Esophagus squamous epithelium (tissue), 5 donors: ENCODE measurements at regions not wholly inside any gene's neighbourhood (a gene's known extent, or its start where the extent isn't known, plus 50 kb on each side); places are given as distances from the start of the nearest gene placed in this dataset.
"Not testable (repeated sequence)": the region's sequence is repeated elsewhere in the genome, so short reads cannot be mapped to it uniquely, and the experiment has no call there.

Experiments used
- DNase-seq: peaks from one replicate; lab custom pipeline; 2025; lab: John Stamatoyannopoulos, UW
- H3K27ac ChIP-seq, 4 donors: fragments of 200-600 bp; sonication (generic); one replicate each; pipeline ENCODE4 v1.5.1; 2016 to 2019; ENCODE audit warnings: mild to moderate bottlenecking in 1 of 4
- H3K27me3 ChIP-seq, 4 donors: fragments of 200-600 bp; sonication (generic); 1 replicate in 3 of 4; 2 replicates in 1 of 4; pipeline versions ENCODE4 v1.5.1 to v1.6.0; 2017 to 2021; ENCODE audit warnings: antibody characterized with exemption in 1 of 4
- H3K36me3 ChIP-seq, 3 donors: fragments of 200-600 bp; sonication (generic); one replicate each; pipeline ENCODE4 v1.5.1; 2016 to 2019
- H3K4me1 ChIP-seq, 3 donors: fragments of 200-600 bp; sonication (generic); one replicate each; pipeline ENCODE4 v1.5.1; 2017 to 2019
- H3K4me3 ChIP-seq, 4 donors: fragments of 200-600 bp; sonication (generic); 1 replicate in 3 of 4; 2 replicates in 1 of 4; pipeline ENCODE4 v1.5.1; 2016 to 2019; ENCODE audit warnings: mild to moderate bottlenecking in 2 of 4, moderate library complexity in 1 of 4
- H3K9me3 ChIP-seq, 3 donors: fragments of 200-600 bp; sonication (generic); one replicate each; pipeline ENCODE4 v1.5.1; 2016 to 2019
- CTCF ChIP-seq, 6 experiments: fragments of 450-650 bp in 4 of 6; fragments of 200-600 bp in 2 of 6; sonication (generic) in 2 of 6; IDR thresholded peaks; one replicate each; pipeline ENCODE4 v1.5.1; 2016 to 2019; ENCODE audit warnings: antibody characterized with exemption in 6 of 6, mild to moderate bottlenecking in 4 of 6, moderate library complexity in 4 of 6
- POLR2A ChIP-seq, 4 donors: fragments of 450-650 bp; IDR thresholded peaks; one replicate each; pipeline ENCODE4 v1.6.1; 2017; ENCODE audit warnings: antibody characterized with exemption in 4 of 4, mild to moderate bottlenecking in 4 of 4, moderate library complexity in 3 of 4
- WGBS, 2 donors: methylation state at CpG; one replicate each; pipeline ENCODE4 v1.1.5; 2018; 5-methylcytosine and 5-hydroxymethylcytosine counted together
- intact Hi-C: fragments of 100-400 bp; cut with DNase I; formaldehyde crosslinking; loops from one replicate; pipeline ENCODE4 v1.15.0; 2022
- donor health status: DM: yes; HTN: yes; CAD: no.

- intact Hi-C loops: no loop called here
- no peak for DNase-seq
- no peaks in the 10 kb centered on the region for H3K9me3 ChIP-seq
Observed at GRCh38 chr2:190584980-190585661, 50.6 kb upstream of the NEMP2 start.

GRCh38 chr2:190587106-190587505, 52.6 kb upstream of the NEMP2 start:
- H3K9me3 ChIP-seq: no peaks in the 10 kb centered on the region
- no peaks in the 10 kb centered on the region for H3K27me3 ChIP-seq
- H3K27ac ChIP-seq: no peak overlapping the region
- peaks cover 0 to 28% (median 6%) of the 10 kb centered on the region in 3 donors for H3K4me1 ChIP-seq
- no peak overlapping the region for H3K4me3 ChIP-seq
- no peak for TF ChIP-seq CTCF (IDR thresholded peaks at IDR 0.05)
- TF ChIP-seq POLR2A (IDR thresholded peaks at IDR 0.05): no peak
- intact Hi-C loops: no loop called here
- WGBS, 2 donors: 83 to 88% methylated on average over 4 of the region's 4 CpGs
- DNase-seq: no peak
- H3K36me3 ChIP-seq: no peaks in the 10 kb centered on the region

More at GRCh38 chr2:190584980-190585661, 50.6 kb upstream of the NEMP2 start:
- Histone ChIP-seq H3K27ac (no peak overlapping the region), H3K4me1 (peaks cover 0 to 25% (median 6%) of the 10 kb centered on the region in 3 donors), H3K27me3 (no peaks in the 10 kb centered on the region), H3K4me3 (no peak overlapping the region), H3K36me3 (no peaks in the 10 kb centered on the region)
- TF ChIP-seq CTCF (IDR thresholded peaks at IDR 0.05) (no peak), POLR2A (IDR thresholded peaks at IDR 0.05) (no peak)
- 38 to 61% methylated on average over 2 of the region's 2 CpGs for WGBS, 2 donors

GRCh38 chr2:190589008-190589407, 54.5 kb upstream of the NEMP2 start:
- Histone ChIP-seq H3K4me1 (peaks cover 0 to 13% (median 0%) of the 10 kb centered on the region in 3 donors), H3K4me3 (no peak overlapping the region), H3K9me3 (no peaks in the 10 kb centered on the region), H3K27me3 (no peaks in the 10 kb centered on the region), H3K27ac (no peak overlapping the region), H3K36me3 (no peaks in the 10 kb centered on the region)
- DNase-seq: no peak
- intact Hi-C loops: no loop called here
- TF ChIP-seq POLR2A (IDR thresholded peaks at IDR 0.05): no peak
- no peak for TF ChIP-seq CTCF (IDR thresholded peaks at IDR 0.05)
- 67 to 89% methylated on average over 1 of the region's 1 CpG for WGBS, 2 donors

- H3K27me3 ChIP-seq: no peaks in the 10 kb centered on the region
- no peaks in the 10 kb centered on the region for H3K36me3 ChIP-seq
- TF ChIP-seq POLR2A (IDR thresholded peaks at IDR 0.05): no peak
- intact Hi-C loops: no loop called here
- no peak overlapping the region for H3K27ac ChIP-seq
- 88 to 93% methylated on average over 3 of the region's 3 CpGs for WGBS, 2 donors
- DNase-seq: no peak
- peaks cover 0 to 7% (median under 1%) of the 10 kb centered on the region in 3 donors for H3K4me1 ChIP-seq
- H3K9me3 ChIP-seq: no peaks in the 10 kb centered on the region
- no peak overlapping the region for H3K4me3 ChIP-seq
Observed at GRCh38 chr2:190591437-190591836, 56.9 kb upstream of the NEMP2 start.

GRCh38 chr2:190592831-190593230, 56.1 kb upstream of the NAB1 start:
- intact Hi-C loops: no loop called here
- no peak for DNase-seq
- Histone ChIP-seq H3K27me3 (no peaks in the 10 kb centered on the region), H3K27ac (no peak overlapping the region), H3K36me3 (no peaks in the 10 kb centered on the region), H3K4me3 (no peak overlapping the region), H3K4me1 (peaks cover 0 to 21% (median 6%) of the 10 kb centered on the region in 3 donors), H3K9me3 (no peaks in the 10 kb centered on the region)
- no peak for TF ChIP-seq POLR2A (IDR thresholded peaks at IDR 0.05)
- TF ChIP-seq CTCF (IDR thresholded peaks at IDR 0.05): no peak
- WGBS, 2 donors: 84 to 93% methylated on average over 3 of the region's 3 CpGs

GRCh38 chr2:190595879-190596278, 53.0 kb upstream of the NAB1 start:
- DNase-seq, H3K4me3 ChIP-seq, intact Hi-C loops, H3K27ac ChIP-seq, H3K27me3 ChIP-seq, H3K36me3 ChIP-seq, H3K9me3 ChIP-seq: not testable (repeated sequence)
- 100% methylated on average over 1 of the region's 1 CpG for WGBS, 2 donors
- H3K4me1 ChIP-seq: peaks cover 0 to 38% (median 6%) of the 10 kb centered on the region in 3 donors
